HepG2 (cell line): ENCODE measurements at regions not wholly inside any gene's neighbourhood (a gene's known extent, or its start where the extent isn't known, plus 50 kb on each side); places are given as distances from the start of the nearest gene placed in this dataset.

Source experiments
- ATAC-seq: fragments of 200-7000 bp; cut with Tn5 transposase; 3 replicates; pipeline ENCODE4 v1.9.1; 2020; ENCODE audit warnings: mild to moderate bottlenecking, moderate library complexity
- BruUV-seq: library from RNA; stranded (reverse); fragments of 400-500 nt; replicated peaks from 2 replicates; lab custom pipeline; 2021; lab: Mats Ljungman, UMichigan
- CTCF ChIA-PET: fragments of 300-600 bp; formaldehyde crosslinking; extraction: SDS; loops from one replicate; lab custom pipeline; 2021; ENCODE audit warnings: low total read pairs, inconsistent platforms, low intra/inter-chr PET ratio; lab: Yijun Ruan, JAX
- POLR2A ChIA-PET: fragments of 350-600 bp; sonication (Branson Sonifier 250); formaldehyde crosslinking; loops from one replicate; lab custom pipeline; 2020; ENCODE audit warnings: antibody characterized with exemption, inconsistent platforms; lab: Yijun Ruan, JAX
- DNase-seq: peaks from one replicate; pipeline ENCODE4 v3.0.0-alpha.2; 2015; ENCODE audit warnings: low spot score
- FAIRE-seq: peaks from 3 replicates; lab custom pipeline; 2011; peaks lifted over from hg19 to GRCh38; lab: Jason Lieb, UNC
- H2AFZ ChIP-seq: one replicate; pipeline ENCODE4 v1.6.1; 2011; ENCODE audit warnings: low read length, inconsistent platforms
- H3K27ac ChIP-seq: fragments of 300-600 bp; 3 replicates; pipeline ENCODE4 v1.8.0; 2011; ENCODE audit warnings: mixed run types, mild to moderate bottlenecking, mixed read lengths, low read length, inconsistent platforms; ENCODE audit not compliant: insufficient read depth; ENCODE audit errors: extremely low read length
- H3K27me3 ChIP-seq, 2 experiments: fragments of 200-600 bp in 1 of 2; 2 replicates in 1 of 2; 3 replicates in 1 of 2; pipeline versions ENCODE4 v1.6.0 to v1.8.0; 2011; ENCODE audit warnings: low read length in 2 of 2, mild to moderate bottlenecking in 2 of 2, moderate library complexity in 2 of 2, inconsistent platforms in 1 of 2; ENCODE audit not compliant: insufficient read depth in 2 of 2, control insufficient read depth in 1 of 2
- H3K36me3 ChIP-seq, 2 experiments: fragments of 200-600 bp in 1 of 2; replicated peaks in 1 of 2; 2 replicates in 1 of 2; 3 replicates in 1 of 2; pipeline versions ENCODE4 v1.5.1 to v1.8.0; 2011; ENCODE audit warnings: low read length in 2 of 2, inconsistent platforms in 1 of 2; ENCODE audit not compliant: insufficient read depth in 2 of 2, control insufficient read depth in 1 of 2
- H3K4me1 ChIP-seq: 2 replicates; pipeline ENCODE4 v1.5.1; 2012; ENCODE audit warnings: low read length, inconsistent platforms; ENCODE audit not compliant: insufficient read depth
- H3K4me2 ChIP-seq: 2 replicates; pipeline ENCODE4 v1.6.0; 2011; ENCODE audit warnings: low read depth, low read length, inconsistent platforms
- H3K4me3 ChIP-seq, 3 experiments: fragments of 200-600 bp in 1 of 3; sonication (generic), shearing (Covaris generic) in 1 of 3; replicated peaks in 1 of 3; 2 replicates each; pipeline ENCODE4 v1.5.1; 2011 to 2016; ENCODE audit warnings: low read length in 3 of 3, inconsistent platforms in 2 of 3, low read depth in 2 of 3, mild to moderate bottlenecking in 2 of 3, control low read depth in 1 of 3, mixed read lengths in 1 of 3; ENCODE audit not compliant: insufficient read depth in 1 of 3
- H3K79me2 ChIP-seq: one replicate; pipeline ENCODE4 v1.6.1; 2011; ENCODE audit warnings: low read length, inconsistent platforms; ENCODE audit not compliant: insufficient read depth
- H3K9ac ChIP-seq: 2 replicates; pipeline ENCODE4 v1.6.0; 2011; ENCODE audit warnings: mild to moderate bottlenecking, low read depth, low read length, inconsistent platforms; ENCODE audit not compliant: insufficient read depth
- H3K9me3 ChIP-seq: 2 replicates; pipeline ENCODE4 v1.5.1; 2012; ENCODE audit warnings: mild to moderate bottlenecking, low read length
- H4K20me1 ChIP-seq: 2 replicates; pipeline ENCODE4 v1.6.0; 2011; ENCODE audit warnings: inconsistent platforms, mild to moderate bottlenecking, low read length, moderate library complexity; ENCODE audit not compliant: insufficient read depth
- CHD2 ChIP-seq: IDR thresholded peaks from 2 replicates; pipeline ENCODE4 v1.6.1; 2011; ENCODE audit warnings: low read depth, low read length, improper control_type of control experiment
- FIP1L1 ChIP-seq: fragments of 200-400 bp; formaldehyde crosslinking; IDR thresholded peaks from 2 replicates; pipeline ENCODE4 v1.6.1; 2018; ENCODE audit warnings: low read depth, mild to moderate bottlenecking, low read length, moderate library complexity, borderline replicate concordance; ENCODE audit not compliant: insufficient read depth
- HNRNPL ChIP-seq: fragments of 200-400 bp; formaldehyde crosslinking; IDR thresholded peaks from 2 replicates; pipeline ENCODE4 v1.6.1; 2017; ENCODE audit warnings: mild to moderate bottlenecking, low read depth, low read length
- HOXA3 ChIP-seq: sonication (generic); formaldehyde crosslinking; IDR thresholded peaks from 2 replicates; pipeline ENCODE4 v1.5.0; 2020; ENCODE audit warnings: missing genetic modification reagents
- KAT7 ChIP-seq: IDR thresholded peaks from 2 replicates; pipeline ENCODE4 v1.6.1; 2018; ENCODE audit warnings: borderline replicate concordance, missing compliant biosample characterization
- KMT2A ChIP-seq: sonication (generic); formaldehyde crosslinking; IDR thresholded peaks from 2 replicates; pipeline ENCODE4 v1.4.0; 2020; ENCODE audit warnings: missing genetic modification reagents
- NCOA1 ChIP-seq: sonication (generic); formaldehyde crosslinking; IDR thresholded peaks from 2 replicates; pipeline ENCODE4 v1.9.0; 2021; ENCODE audit warnings: missing genetic modification reagents
- NFE2L1 ChIP-seq: sonication (generic); formaldehyde crosslinking; IDR thresholded peaks from 2 replicates; pipeline ENCODE4 v1.4.0; 2020; ENCODE audit warnings: missing genetic modification reagents, mild to moderate bottlenecking, borderline replicate concordance
- POLR2A ChIP-seq, 2 experiments: IDR thresholded peaks; 2 replicates each; pipeline ENCODE4 v1.6.1; 2011; ENCODE audit warnings: low read depth in 2 of 2, low read length in 2 of 2, mild to moderate bottlenecking in 1 of 2, moderate library complexity in 1 of 2; ENCODE audit not compliant: insufficient read depth in 1 of 2
- ZNF30 ChIP-seq: sonication (generic); formaldehyde crosslinking; IDR thresholded peaks from 2 replicates; pipeline ENCODE4 v1.5.0; 2020; ENCODE audit warnings: mild to moderate bottlenecking, missing genetic modification reagents
- ZNF577 ChIP-seq: sonication (generic); formaldehyde crosslinking; IDR thresholded peaks from 2 replicates; pipeline ENCODE4 v1.4.0; 2020; ENCODE audit warnings: mild to moderate bottlenecking, low read depth, missing genetic modification reagents, borderline replicate concordance
- in situ Hi-C: cut with HindIII; loops from 2 replicates; pipeline ENCODE4 v1.10.0; 2017; ENCODE audit warnings: low pct_unique_long_range_greater_than_20kb; ENCODE audit not compliant: extremely low pct_ligation_motif_present
- intact Hi-C: fragments of 100-400 bp; cut with micrococcal nuclease; formaldehyde crosslinking; loops from one replicate; pipeline ENCODE4 v1.10.0; 2022; ENCODE audit not compliant: unreplicated experiment
- TF ChIP-seq, protein P1 (sequence below): sonication (generic); formaldehyde crosslinking; IDR thresholded peaks from 2 replicates; pipeline ENCODE4 v1.5.0; 2020; ENCODE audit warnings: mild to moderate bottlenecking, missing genetic modification reagents
- TF ChIP-seq, protein P2 (sequence below): sonication (generic); formaldehyde crosslinking; IDR thresholded peaks from 2 replicates; pipeline ENCODE4 v1.8.1; 2023; ENCODE audit warnings: missing genetic modification reagents, mild to moderate bottlenecking, borderline replicate concordance

- TF ChIP-seq NFE2L1 (CRISPR knock-in tag): no peak
These were observed 574.1 kb downstream of the SATB2 start (continued) for GRCh38 chr2:198883604-198884003.

- no peak overlapping the region for H3K27ac ChIP-seq
- ChIA-PET POLR2A (no interaction called here), CTCF (no interaction called here)
- FAIRE-seq (no peak), ATAC-seq (no peak), DNase-seq (no peak)
- H3K9ac ChIP-seq: no peak overlapping the region
- no peaks in the 10 kb centered on the region for H3K9me3 ChIP-seq
- H3K4me1 ChIP-seq: no peaks in the 10 kb centered on the region
- no peaks in the 10 kb centered on the region for H3K27me3 ChIP-seq
- intact Hi-C loops: no loop called here
- H3K79me2 ChIP-seq: no peaks in the 10 kb centered on the region
- in situ Hi-C loops: no loop called here
- H3K4me3 ChIP-seq: no peak overlapping the region
- BruUV-seq: no TSS peak
- no peak overlapping the region for H3K4me2 ChIP-seq
- H4K20me1 ChIP-seq: no peaks in the 10 kb centered on the region
- TF ChIP-seq ZNF30 (no peak), ZNF577 (CRISPR knock-in tag) (no peak), NCOA1 (CRISPR knock-in tag) (no peak), KAT7 (no peak), KMT2A (CRISPR knock-in tag) (no peak), POLR2A (IDR thresholded peaks at IDR 0.05; ENCODE audit: insufficient read depth in 1 of 2, low read depth in 2 of 2, low read length in 2 of 2) (no peak), HNRNPL (no peak), CHD2 (no peak), FIP1L1 (no peak), HOXA3 (CRISPR knock-in tag) (no peak)
- TF ChIP-seq, protein P1, sequence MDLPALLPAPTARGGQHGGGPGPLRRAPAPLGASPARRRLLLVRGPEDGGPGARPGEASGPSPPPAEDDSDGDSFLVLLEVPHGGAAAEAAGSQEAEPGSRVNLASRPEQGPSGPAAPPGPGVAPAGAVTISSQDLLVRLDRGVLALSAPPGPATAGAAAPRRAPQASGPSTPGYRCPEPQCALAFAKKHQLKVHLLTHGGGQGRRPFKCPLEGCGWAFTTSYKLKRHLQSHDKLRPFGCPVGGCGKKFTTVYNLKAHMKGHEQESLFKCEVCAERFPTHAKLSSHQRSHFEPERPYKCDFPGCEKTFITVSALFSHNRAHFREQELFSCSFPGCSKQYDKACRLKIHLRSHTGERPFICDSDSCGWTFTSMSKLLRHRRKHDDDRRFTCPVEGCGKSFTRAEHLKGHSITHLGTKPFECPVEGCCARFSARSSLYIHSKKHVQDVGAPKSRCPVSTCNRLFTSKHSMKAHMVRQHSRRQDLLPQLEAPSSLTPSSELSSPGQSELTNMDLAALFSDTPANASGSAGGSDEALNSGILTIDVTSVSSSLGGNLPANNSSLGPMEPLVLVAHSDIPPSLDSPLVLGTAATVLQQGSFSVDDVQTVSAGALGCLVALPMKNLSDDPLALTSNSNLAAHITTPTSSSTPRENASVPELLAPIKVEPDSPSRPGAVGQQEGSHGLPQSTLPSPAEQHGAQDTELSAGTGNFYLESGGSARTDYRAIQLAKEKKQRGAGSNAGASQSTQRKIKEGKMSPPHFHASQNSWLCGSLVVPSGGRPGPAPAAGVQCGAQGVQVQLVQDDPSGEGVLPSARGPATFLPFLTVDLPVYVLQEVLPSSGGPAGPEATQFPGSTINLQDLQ (CRISPR knock-in tag): no peak
- TF ChIP-seq, protein P2, sequence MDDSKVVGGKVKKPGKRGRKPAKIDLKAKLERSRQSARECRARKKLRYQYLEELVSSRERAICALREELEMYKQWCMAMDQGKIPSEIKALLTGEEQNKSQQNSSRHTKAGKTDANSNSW: no peak
- TF ChIP-seq, all 625 proteins: peak for 0
- Histone ChIP-seq H2AFZ (no peak overlapping the region), H3K36me3 (no peaks in the 10 kb centered on the region)
These were observed 576.8 kb downstream of the SATB2 start for GRCh38 chr2:198880986-198881385.
